Fibroblast of villous mesenchyme (primary cell): ENCODE measurements at regions not wholly inside any gene's neighbourhood (a gene's known extent, or its start where the extent isn't known, plus 50 kb on each side); places are given as distances from the start of the nearest gene placed in this dataset.

Experiments used
- DNase-seq: peaks from one replicate; pipeline ENCODE4 v3.0.0-alpha.2; 2010; ENCODE audit warnings: low read depth
- H3K4me3 ChIP-seq: 2 replicates; pipeline ENCODE4 v1.5.1; 2011; ENCODE audit warnings: low read depth, mild to moderate bottlenecking, low read length
- TF ChIP-seq, protein P1 (sequence below): IDR thresholded peaks from 2 replicates; pipeline ENCODE4 v1.5.1; 2012; ENCODE audit warnings: low read depth, mild to moderate bottlenecking, low read length; ENCODE audit not compliant: insufficient read depth

DNA sequence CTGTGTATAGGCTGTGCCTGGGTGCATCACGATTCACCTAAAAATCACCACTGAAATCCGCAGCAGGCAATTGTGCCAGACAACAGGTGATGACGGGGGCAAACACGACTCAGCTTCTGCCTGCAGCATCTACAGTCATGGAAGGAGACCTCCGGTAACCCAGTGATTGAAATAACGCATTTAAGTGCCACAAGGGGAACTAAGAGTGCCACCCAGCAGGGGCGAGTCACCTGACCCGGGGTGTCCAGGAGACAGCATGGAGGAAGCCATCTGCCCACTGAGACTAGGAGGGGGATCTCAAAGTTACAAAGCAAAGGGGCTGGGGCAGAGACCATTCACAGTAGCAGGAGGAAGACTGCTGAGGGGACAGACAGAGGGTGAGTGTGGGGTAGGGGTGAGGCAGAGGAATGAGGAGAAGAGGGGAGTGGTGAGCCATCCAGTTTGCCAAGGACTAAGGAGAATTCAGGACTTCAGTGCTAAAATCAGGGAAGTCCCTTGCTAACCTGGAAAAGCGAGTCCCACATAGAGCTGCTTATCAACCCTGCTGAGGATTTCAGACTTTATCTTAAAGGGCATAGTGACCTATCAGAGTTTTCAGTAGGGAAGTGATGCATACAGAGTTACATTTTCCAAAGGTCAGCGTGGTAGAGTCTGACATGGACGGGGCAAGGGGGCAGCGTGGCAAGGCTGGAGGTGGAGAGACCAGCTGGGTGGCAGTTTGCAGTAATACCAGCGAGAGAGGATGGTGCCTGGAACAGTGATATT, 256.7 kb upstream of the HES1 start:
- H3K4me3 ChIP-seq: no peak overlapping the region
- no peak for DNase-seq
- TF ChIP-seq, protein P1, sequence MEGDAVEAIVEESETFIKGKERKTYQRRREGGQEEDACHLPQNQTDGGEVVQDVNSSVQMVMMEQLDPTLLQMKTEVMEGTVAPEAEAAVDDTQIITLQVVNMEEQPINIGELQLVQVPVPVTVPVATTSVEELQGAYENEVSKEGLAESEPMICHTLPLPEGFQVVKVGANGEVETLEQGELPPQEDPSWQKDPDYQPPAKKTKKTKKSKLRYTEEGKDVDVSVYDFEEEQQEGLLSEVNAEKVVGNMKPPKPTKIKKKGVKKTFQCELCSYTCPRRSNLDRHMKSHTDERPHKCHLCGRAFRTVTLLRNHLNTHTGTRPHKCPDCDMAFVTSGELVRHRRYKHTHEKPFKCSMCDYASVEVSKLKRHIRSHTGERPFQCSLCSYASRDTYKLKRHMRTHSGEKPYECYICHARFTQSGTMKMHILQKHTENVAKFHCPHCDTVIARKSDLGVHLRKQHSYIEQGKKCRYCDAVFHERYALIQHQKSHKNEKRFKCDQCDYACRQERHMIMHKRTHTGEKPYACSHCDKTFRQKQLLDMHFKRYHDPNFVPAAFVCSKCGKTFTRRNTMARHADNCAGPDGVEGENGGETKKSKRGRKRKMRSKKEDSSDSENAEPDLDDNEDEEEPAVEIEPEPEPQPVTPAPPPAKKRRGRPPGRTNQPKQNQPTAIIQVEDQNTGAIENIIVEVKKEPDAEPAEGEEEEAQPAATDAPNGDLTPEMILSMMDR: no peak

DNA sequence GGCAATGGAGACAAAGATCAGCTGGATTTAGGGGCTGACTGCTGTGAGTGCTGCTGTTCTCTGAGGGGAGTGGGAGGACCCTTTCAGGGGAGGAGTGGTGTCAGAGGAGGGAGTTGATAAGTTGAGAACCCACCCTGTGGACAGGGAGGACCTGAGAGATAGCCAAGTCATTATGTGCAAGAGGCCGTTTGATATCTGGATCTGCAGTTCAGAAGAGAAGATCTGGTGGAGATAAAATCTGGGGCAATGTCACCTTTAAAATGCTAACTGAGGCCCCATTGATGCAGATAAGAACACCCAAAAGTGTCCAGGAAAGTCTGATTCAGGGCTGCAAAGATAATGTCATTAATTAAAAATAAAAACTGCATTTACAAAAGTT, 256.1 kb upstream of the HES1 start:
- TF ChIP-seq, protein P1: no peak
- no peak for DNase-seq
- H3K4me3 ChIP-seq: no peak overlapping the region

DNA sequence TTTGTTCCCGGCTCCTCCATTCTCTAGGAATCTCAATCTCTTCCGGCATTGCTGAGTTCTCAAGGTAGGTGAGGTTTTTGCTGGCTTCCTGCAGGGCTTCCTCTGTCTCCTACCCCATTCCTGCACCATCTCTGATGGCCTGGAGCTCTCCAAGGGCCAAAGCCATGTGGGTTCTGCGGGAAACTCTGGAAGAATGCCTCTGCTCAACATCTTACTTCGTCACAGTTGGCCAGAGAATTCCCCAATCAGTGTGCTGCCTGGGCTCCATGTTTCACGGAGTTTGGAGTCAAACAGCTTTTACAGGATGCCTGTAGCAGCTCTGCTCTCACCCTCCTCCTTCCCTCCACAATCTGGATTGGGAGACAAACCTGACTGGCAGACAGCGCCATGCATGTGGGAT, 253.9 kb upstream of the HES1 start:
- DNase-seq: no peak
- TF ChIP-seq, protein P1: no peak
- H3K4me3 ChIP-seq: no peak overlapping the region

DNA sequence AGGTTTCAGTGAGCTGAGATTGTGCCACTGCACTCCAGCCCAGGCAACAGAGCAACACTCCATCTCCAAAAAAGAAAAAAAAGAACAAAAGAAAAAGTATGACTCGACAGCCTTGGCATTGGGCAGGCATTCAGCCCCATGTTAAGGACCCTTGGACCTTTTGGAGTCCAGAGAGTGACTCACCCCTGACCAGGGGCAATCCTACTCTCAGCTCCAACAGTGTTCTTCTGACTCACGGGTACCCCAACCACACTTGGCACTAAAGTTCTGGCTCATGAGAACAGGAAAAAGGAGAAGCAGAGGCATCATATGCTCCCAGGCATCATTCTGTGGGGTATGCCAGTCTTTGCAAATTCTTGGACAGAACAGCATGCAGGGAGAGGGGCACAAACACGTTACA, 252.4 kb upstream of the HES1 start:
- TF ChIP-seq, protein P1: no peak
- no peak for DNase-seq
- H3K4me3 ChIP-seq: no peak overlapping the region

DNA sequence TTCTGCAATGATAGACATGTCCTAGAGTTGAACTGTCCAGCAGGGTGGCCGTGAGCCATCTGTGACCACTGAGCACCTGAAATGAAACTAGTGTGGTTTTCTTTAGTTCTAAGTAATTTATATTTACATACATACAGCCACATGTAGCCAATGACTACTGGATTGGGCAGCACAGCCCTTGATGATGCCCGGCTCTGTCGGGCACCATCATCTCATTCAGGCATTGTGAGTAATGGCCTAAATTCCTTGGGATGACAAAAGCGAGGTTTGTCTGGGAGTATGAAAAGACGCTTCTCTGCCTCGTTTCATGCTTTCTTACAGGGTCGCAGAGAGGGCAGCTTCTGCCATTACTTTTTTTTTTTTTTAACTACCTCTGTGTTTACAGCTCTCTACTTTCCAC, 251.9 kb upstream of the HES1 start:
- no peak overlapping the region for H3K4me3 ChIP-seq
- TF ChIP-seq, protein P1: no peak
- no peak for DNase-seq

DNA sequence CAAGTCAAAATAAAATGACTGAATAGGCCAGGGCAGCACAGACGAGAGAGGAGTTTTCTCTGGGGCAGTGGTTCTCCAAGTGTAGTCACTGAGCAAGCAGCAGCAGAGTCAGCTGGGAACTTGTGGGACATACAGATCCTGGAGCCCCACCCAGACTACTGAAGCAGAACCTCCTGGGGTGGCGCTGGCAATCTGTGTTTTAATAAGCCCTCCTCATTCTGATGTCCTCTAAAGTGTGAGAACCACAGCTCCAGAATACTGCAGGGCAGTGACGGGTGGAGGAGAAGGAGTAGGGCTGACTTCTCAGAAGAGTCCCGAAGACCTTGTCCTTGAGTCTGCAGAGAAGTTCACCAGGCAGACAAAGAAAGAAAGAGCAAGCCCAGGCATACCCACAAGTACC, 251.3 kb upstream of the HES1 start:
- no peak overlapping the region for H3K4me3 ChIP-seq
- no peak for DNase-seq
- TF ChIP-seq, protein P1: no peak

DNA sequence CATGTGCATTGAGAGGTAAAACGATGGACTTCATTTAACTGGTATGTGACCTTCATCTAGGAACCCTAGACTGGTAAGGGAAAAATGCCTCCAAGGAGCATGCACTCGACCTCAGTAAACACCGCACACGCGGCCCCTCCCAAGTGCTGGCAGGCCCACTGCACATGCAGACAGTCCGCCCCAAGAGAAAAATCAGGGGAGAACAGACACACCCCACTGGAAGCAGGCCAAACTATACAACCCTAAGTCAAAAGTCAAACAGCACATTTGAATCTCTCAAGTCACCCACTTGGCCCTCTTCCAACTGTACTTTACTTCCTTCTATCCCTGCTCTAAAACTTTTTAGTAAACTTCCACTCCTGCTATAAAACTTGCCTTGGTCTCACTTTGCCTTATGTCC, 250.1 kb upstream of the HES1 start:
- TF ChIP-seq, protein P1: no peak
- H3K4me3 ChIP-seq: no peak overlapping the region
- DNase-seq: no peak
